HG03103 (cell line): ENCODE measurements at regions not wholly inside any gene's neighbourhood (a gene's known extent, or its start where the extent isn't known, plus 50 kb on each side); places are given as distances from the start of the nearest gene placed in this dataset.
"Not testable (repeated sequence)": the region's sequence is repeated elsewhere in the genome, so short reads cannot be mapped to it uniquely, and the experiment has no call there.

Experiments
- ATAC-seq: cut with Tn5 transposase; IDR thresholded peaks from one replicate; pipeline ENCODE4 v1.9.1; 2021; ENCODE audit warnings: low read depth; ENCODE audit not compliant: unreplicated experiment

DNA sequence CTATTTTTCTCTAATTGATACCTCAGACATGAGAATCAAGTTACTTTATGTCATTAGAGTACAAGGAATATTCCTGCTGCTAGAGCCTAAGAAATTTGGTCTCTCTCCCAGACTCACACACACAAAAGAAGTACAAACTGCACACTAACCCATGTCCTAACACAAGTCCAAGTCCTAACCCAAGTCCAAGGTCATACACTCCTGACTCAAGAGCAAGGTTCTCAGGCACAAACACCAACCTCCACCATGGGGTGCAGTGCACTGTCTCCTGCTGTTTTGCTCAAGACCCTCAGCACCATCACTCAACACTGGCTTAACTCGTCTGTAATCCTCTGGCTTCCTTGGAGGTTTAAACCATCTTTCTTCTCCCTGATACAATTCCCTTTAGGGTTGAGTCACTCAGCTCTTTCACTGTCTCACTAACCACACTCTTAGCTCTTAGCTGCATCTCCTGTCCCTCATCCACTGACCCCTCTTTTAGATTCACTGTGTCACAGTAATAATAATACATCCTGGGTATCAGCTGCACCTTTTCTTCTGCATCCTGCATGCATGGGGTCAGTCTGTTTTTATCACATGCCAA is 129.8 kb downstream of the BCL2L11 start:
- ATAC-seq, result no peak

DNA sequence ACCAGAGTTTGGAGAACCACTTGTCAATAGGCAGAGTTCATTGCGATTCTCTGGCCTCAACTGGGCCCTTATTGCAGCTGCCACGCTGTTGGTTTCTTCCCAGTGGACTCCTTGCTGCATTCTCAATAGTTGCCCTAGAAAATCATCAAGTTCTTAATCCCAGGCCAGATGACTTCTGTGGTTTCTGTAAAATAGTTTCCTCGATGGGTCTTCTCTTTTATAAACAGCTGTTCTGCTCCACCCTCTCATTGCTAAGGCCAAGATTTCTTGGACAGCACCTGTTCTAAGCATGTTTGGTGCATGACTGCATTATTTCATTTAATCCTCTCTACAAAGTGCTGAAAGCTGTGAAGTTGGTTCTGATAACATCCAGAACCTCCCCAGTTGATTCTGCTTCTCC is 131.0 kb downstream of the BCL2L11 start:
- no peak for ATAC-seq

DNA sequence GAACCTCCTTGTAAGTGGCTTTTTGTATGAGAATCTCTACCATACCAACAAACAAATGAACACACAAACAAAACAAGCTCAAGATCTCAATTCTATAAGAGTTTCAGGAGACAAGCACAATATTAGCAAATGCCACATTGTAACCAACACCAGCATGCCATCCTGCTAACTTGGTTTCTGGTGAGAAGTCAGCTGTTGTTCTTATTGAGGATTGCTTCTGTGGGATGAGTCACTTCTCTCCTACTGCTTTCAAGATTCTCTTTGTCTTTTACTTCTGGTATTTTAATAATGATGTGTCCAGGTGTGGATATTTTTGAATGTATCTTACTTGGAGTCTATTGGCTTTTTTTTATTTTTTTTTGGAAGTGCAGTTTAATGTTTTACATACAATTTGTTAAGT is 131.7 kb downstream of the BCL2L11 start:
- ATAC-seq, result no peak

DNA sequence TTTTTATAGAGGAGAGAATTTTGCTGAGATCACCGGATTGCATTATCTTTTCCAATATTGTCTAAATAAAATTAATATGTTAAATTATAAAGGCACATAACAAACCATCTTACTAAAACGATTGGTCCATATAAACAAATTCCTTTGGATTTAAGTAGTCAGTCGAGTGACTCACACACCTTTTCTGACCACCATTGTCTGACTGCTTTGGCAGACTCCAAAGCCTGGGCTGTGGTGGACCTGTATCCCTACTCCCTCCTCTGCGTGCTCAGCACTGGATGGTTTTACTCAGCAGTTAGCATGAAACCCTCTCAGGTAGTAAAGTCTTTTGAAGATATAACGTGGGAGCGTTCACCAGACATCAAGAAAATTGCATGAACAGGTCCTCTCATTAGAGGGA is 134.2 kb downstream of the BCL2L11 start:
- ATAC-seq, result not testable (repeated sequence)

DNA sequence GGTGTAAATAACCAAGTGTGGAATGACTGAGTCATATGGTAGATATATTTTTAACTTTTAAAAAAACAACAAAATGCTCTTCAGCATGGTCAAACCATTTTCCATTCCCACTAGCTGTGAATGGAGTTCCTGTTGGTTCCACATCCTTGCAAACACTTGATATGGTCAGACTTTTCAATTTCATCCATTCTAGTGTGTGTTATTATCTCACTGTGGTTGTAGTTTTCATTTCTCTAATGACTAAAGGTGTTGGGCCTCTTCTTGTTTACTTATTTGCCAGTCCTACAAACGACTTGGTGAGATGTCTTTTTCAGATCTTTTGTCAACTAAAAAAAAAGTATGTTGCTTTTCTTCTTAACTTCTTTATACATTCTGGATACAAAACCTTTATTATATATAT is 135.9 kb downstream of the BCL2L11 start:
- ATAC-seq, result not testable (repeated sequence)

DNA sequence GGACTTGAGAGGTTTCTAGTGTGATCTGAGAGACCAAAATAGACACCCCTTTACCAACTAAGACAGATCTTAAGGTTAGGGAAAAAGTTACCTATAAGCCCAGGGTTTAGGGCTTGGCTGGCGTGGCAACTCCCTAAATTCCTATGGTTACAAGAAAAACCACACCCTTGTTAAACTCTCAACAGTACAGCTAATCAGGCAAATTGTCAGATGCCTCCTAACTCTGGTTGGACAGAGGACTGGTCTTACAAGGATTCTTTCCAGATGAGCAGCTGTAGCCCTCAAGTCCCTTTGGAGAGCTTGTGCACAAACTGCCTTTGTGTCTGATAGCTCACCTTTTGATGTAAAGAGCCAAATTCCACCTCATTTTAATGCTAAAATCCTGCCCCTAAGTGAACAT is 136.9 kb downstream of the BCL2L11 start:
- not testable (repeated sequence) for ATAC-seq

DNA sequence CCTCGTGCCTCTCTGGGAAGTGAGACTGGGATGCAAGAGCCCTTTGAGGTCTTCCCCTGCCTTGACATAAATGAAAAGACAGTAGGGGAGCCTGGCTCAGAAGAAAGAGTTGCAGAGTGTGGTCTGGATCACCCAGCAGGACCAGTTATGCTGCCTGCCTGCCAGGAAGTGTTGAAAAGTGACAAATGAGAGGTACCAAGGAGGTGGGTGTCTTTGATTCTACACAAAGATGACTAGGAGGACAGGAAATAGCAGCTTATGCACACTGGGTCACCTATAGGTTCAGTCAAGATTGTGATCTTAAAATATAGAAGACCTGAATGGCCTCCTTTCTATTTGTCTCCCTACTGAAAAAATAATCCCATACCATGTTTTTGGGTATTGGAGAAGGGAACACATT is 137.6 kb downstream of the BCL2L11 start:
- ATAC-seq, result not testable (repeated sequence)

DNA sequence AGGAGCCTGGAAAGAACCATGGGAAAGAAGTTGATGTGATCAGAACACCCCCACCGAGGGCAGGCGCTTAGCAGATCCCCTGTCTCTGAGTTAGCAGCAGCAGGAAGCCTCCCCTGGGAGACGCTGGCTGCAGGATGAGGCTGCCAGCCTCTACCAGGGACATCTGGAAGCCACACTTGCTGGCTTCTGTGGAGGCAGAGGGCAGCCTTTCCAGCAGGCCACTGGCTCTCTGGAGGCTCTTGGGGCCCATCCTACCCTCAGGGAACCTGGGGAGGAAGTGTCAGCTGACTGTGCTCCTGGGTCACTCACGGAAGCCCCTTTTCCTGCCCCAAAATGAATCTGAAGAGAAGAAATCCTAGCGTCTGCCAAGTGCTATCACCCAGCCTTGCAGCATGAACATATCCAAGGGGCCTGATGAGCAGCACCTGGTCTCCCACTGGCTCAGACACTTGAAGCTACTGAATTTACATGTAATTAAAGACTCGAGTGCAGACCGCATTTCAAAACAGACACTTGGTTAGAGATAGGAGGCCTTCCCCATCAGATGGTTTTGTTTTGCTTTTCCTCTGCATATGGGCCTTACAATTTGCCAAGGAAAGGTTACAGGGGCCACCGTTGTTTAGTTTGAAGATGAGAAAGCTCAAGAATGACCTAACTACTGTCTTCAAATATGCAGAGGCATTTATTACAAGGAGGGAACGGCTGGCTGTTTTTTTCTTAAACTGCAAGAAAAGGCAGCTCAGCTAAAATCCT is 142.1 kb downstream of the BCL2L11 start:
- not testable (repeated sequence) for ATAC-seq

DNA sequence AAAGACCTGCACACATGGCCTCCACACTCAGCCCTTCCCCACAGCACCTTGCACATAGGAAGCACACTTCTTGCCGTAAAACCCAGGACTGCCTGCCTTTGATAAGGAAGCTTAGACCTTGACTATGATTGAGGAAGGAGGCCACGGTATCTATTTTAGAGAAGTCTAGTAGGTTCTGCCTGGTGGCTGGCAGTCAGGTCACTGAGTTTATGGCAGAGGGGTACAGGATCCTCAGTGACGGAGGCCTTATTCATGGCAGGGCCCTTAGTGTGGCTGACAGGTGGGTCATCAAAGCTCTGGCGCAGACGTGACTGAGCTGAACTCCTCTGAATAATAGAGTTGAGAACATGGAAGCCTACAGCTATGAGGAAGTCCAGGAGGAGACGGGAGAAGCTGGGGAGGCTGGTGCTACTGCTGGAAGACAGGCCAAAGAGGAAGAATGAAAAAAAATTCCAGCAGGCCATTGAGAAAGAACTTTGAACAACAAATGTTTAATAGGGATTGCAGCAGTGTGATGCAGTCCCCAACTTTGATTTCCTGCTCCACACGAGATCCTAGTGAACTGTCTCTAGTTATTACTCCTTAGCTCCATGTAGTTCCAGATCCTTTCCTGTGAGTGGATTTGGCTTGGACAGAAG is 142.8 kb downstream of the BCL2L11 start:
- ATAC-seq, result not testable (repeated sequence)

DNA sequence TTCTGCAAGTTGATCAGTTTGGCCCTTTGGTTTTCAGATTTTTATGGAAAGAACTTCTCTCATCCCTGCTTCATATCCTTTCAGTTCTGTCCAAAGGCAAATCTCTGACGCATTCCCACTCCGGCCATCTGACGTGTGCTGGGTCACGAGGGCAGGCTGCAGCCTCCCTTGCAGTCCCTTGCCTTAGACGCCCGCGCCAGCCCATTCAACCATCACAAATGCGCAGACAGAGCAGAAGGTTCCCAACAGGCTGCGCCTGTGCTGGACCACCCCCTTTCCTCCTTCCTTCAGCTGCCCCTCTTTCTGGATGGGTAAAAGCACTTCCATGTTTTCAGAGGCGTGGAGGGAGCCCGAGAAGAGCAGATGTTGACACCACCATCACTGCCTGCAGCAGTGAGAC is 144.2 kb downstream of the BCL2L11 start:
- ATAC-seq, result not testable (repeated sequence)

DNA sequence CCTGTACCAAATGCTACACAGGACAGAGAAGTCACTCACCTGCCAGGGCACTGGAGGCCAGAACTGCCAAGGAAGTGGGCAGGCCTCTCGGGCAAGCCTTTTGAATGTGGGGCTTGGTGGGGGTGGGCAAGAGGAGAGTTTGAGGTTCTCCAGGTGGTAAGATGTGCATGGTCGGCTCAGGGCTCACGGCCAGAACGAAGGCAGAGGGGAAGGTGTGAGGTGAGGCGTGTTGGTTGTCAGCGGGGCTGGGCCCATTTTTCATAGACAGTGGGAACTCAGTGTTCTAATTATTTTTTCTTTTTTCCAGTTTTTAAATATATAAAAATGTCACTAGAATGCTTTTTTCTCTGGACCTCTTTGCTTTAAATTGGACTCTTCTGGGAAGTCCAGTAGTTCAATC is 145.8 kb downstream of the BCL2L11 start:
- not testable (repeated sequence) for ATAC-seq

DNA sequence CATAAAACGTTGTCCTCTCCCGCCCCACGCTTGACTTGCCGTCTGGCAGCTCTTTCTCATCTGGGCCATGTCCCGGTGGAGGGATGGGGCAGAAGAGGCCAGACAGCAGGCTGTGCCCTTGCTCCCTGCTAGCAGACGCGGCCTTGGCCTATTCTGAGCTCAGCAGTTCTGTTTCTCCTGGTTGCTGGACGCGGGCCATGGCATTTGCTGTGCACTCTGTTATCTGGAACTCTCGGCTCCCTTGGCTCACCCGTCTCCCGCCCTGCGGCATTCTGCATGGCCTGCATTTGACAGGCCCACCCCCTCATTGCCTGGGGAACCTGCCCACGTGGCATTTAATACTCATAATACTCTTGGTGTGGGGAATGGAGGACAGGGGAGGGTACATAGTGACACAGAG is 146.3 kb downstream of the BCL2L11 start:
- ATAC-seq, result not testable (repeated sequence)

DNA sequence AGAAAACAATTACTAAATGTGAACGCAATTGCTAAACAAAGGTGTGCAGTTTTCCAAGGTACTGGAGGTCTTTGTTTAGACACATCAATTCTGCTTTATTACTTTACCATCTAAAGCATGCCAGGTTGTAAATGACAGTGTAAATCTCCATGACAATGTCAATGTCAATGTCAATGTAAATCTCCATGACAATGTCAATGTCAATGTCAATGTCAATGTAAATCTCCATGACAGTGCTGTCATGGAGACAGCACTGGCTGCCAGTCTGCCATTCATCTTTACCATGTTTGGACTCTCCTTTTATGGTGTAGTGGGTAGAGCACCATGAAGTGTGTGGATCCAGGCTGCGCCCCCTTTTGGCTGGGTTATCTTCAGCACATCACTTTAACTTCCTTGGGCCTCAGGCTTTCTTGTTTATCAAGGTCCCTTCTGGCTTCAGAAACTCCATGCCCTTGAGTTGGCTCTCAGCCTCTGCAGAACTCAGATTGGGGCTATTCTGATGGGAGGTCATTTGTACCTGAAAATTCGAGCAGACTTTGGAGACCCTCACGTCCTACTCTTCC is 149.1 kb downstream of the BCL2L11 start:
- not testable (repeated sequence) for ATAC-seq

DNA sequence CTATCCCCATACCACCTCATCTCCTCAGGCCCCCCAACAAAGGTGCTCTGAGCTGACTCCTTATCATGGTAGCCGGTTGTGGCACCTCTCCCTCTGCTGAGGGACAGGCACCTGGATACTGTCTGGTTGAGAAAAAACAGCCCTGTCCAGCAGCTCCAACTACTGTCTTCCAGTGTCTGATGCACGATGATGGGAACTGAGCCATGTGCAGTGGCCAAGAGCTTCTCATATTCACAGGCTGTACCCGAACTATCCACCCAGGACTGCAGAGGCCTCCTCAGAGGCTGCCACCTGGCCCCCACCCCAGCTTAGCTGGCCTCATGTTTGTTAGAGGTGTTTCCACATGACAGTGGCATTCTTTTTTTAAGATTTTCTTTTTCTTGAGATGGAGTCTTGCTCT is 149.9 kb downstream of the BCL2L11 start:
- not testable (repeated sequence) for ATAC-seq

DNA sequence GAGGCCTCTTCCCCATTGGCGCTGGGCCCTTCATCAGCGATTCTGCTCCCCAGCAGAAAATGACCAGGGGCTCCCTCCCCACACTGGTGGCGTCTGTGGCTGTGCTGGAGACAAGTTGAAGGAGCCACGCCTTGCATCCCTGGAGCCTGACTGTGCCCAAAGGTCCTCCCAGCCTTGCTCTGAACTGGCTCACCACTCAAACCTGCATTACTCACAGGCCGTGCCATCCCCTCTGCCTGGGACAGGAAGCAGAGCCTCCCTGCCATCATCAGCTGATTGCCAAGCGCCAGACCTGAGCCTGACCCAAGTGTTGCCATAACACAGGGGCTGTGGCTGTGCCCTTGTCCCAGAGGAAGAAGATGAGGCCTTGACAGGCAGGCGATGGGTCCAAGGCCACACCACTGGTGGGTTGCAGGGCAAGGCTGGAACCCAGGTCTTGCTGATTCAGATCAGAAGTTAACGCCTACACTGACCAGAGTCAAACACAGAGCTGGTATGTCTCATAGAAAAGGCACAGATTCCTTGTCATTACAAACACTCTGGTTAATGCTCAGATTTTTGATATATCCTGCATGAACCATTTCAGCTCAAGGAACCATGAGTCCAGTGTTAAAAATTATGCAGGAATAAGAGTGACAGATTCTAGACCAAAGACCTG is 151.1 kb downstream of the BCL2L11 start:
- ATAC-seq, result not testable (repeated sequence)

DNA sequence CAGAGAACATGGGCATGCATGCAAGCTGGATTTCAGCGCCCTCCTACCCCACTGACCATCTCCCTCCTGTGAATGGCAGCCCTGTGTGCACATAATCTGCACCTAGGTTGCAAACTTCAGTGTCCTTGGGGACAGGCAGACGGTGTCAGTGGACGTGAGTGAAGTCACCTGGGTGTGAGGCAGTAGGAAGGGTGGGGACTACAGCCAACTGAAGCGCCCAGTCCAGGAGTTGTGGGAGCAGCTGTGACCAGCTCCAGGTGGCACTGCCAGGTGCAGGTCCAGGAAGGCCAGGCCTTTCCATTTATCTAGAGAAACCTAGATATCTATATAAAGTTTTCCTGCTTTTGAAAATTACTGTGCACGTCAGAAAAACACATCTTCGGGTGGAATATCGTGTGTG is 152.3 kb downstream of the BCL2L11 start:
- not testable (repeated sequence) for ATAC-seq

DNA sequence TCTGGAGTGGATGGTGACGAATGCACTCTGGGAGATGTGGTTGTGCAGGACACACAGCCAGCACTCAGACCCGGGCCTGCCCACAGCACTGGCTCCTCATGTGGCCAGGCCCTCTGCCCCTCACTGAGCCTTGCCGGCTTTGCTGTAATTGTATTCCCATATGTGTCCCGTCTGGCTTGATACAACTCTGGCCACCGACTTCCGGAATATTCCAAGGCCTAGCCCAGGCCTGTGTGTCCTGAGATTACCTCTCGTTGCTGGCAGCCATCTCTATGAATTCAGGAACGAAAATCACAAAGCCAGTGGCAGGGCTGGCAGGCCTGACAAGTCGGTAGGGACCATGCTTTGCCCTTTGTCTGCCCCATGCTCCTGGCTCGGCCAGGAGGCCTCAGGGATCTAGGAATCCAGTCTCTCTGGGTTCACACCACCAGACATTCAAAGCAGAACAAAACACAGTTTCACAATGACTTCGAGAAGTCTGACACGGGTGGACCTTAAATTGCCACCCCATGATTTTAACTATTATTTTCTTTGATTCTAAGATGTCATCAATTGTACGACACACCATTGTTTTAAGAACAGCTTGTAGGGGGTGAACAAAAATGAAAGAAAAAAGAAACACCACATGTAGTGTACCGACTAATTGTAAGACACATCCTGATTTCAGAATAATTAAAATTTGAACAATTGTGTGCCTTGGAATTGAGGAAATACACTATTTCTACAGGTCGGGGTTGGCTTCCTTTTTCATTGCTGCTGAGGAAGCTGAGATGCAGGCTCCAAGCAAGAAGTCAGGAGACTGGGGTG is 154.5 kb downstream of the BCL2L11 start:
- not testable (repeated sequence) for ATAC-seq

DNA sequence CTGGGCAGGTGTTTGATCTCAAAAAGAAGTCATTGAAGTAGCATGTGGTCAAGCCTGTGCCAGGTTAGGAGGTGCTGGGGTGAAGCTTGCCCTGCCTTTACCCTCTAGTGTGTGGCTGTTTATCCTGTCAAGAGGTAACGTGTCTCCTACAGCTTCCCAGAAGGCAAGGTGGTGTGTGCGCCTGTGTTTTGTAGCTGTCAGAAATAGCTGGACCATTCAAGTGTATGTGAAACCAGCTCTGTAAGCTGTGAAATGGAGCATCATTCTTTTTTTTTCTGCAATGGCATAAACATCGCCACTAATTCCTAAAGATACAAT is 155.1 kb downstream of the BCL2L11 start:
- ATAC-seq, result not testable (repeated sequence)

DNA sequence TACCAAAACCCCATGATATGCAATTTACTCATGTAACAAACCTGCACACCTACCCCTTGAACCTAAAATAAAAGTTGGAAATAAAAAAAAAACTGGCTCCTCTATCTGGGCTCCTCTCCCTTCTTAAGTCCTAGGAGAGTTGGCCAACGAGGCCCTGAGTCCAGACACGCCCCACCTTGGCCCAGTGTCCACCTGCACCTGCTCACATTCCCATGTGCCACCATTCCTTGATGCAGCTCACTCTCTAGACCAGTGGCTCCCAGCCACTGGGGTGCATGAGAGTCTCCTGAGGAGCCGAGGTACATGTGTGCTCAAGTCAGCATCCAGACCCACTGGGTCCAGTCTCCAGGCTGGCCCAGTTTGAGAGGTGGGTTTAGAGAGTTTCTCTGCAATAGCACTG is 157.4 kb downstream of the BCL2L11 start:
- ATAC-seq, result not testable (repeated sequence)

DNA sequence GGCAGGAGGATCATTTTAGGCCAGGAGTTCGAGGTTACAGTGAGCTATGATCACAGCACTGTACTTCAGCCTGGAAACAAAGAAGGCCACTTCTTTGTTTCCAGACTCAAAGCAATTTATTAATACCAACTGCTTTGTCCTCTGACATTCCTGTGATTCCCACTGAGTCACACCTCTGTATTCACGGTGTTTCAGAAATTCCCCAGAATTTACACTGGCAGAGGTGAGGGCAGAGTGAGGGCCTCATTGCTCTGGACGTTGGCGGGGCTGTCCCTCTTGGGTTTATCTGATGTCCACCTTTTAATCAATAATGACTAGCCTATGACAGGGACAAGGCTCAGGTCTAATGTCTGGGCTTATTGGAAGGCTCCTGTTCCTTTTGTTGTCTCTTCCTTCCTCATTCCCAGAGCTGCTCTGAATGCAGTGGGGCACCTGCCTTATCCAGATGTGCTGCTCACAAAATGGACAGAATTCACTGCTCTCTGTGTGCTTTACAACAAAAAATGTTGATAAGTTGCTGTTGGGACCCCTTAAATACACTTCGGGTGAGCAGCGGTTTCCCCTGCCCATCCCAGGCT is 160.1 kb downstream of the BCL2L11 start:
- ATAC-seq, result not testable (repeated sequence)
